MG63 (cell line): ENCODE measurements at regions not wholly inside any gene's neighbourhood (a gene's known extent, or its start where the extent isn't known, plus 50 kb on each side); places are given as distances from the start of the nearest gene placed in this dataset.

ENCODE experiments used
- DNase-seq: peaks from one replicate; pipeline ENCODE4 v3.0.0-alpha.2; 2020
- H3K27me3 ChIP-seq: fragments of 250-450 bp; sonication (Bioruptor Pico); 2 replicates; pipeline ENCODE4 v1.5.1; 2020; ENCODE audit warnings: mild to moderate bottlenecking, moderate library complexity
- H3K36me3 ChIP-seq: fragments of 250-450 bp; sonication (Bioruptor Pico); 2 replicates; pipeline ENCODE4 v1.5.1; 2020; ENCODE audit warnings: mild to moderate bottlenecking, moderate library complexity
- H3K4me3 ChIP-seq: fragments of 250-450 bp; sonication (Bioruptor Pico); 2 replicates; pipeline ENCODE4 v1.5.1; 2020; ENCODE audit warnings: mild to moderate bottlenecking, moderate library complexity
- H3K9me3 ChIP-seq: fragments of 250-450 bp; sonication (Bioruptor Pico); 2 replicates; pipeline ENCODE4 v1.5.1; 2020; ENCODE audit warnings: mild to moderate bottlenecking, moderate library complexity

DNA sequence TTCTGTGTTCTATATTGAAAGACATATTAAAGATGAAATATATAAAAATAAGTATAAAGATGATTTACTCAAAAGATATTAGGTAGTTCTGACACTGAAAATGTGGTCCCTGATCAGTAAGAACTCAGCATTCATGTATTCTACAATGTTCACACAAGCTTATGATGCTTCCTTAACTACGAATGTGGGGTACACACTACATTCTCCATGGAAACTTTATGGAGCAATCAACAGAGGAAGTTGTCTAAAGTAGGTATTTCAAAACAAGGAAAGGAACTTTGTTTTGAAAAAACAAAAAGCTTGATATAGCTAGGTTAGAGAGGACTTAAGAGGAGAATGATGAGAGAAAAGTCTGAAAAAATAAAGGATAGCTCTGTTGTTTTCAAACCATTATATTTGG lies 119.7 kb upstream of the RGS18 start:
- no peak overlapping the region for H3K4me3 ChIP-seq
- no peaks in the 10 kb centered on the region for H3K36me3 ChIP-seq
- H3K9me3 ChIP-seq = 0 out of 2 replicates have a peak, but pooled peaks cover 2% of the 10 kb centered on the region
- H3K27me3 ChIP-seq = no peaks in the 10 kb centered on the region
- DNase-seq = no peak

DNA sequence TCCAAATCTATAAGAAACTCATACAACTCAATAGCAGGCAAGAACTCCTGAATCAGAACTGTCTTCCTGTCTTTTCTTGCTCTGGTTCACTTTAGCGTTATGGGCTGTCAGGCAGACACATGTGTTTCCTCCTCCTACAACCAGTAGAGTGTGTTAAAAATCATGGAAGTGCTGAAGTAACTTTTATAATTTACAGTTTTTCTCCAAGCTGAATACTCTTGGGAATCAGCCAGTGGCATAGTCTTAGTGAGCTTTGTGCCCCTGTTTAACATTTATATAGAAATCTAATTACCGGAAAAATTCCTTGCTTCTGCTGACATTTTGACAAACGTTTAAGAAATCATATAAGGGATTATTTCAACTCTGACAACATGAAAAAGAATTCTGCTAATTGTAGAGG lies 113.1 kb upstream of the RGS18 start:
- Histone ChIP-seq H3K36me3 (no peaks in the 10 kb centered on the region), H3K9me3 (no peaks in the 10 kb centered on the region), H3K4me3 (no peak overlapping the region), H3K27me3 (no peaks in the 10 kb centered on the region)
- no peak for DNase-seq

- H3K9me3 ChIP-seq = no peaks in the 10 kb centered on the region
- no peaks in the 10 kb centered on the region for H3K36me3 ChIP-seq
- no peak for DNase-seq
- no peaks in the 10 kb centered on the region for H3K27me3 ChIP-seq
- no peak overlapping the region for H3K4me3 ChIP-seq
These were observed 104.7 kb upstream of the RGS18 start for GRCh38 chr1:192053531-192053971.

GRCh38 chr1:192057766-192058165 lies 100.5 kb upstream of the RGS18 start:
- Histone ChIP-seq H3K27me3 (no peaks in the 10 kb centered on the region), H3K4me3 (no peak overlapping the region), H3K9me3 (no peaks in the 10 kb centered on the region), H3K36me3 (no peaks in the 10 kb centered on the region)
- no peak for DNase-seq

DNA sequence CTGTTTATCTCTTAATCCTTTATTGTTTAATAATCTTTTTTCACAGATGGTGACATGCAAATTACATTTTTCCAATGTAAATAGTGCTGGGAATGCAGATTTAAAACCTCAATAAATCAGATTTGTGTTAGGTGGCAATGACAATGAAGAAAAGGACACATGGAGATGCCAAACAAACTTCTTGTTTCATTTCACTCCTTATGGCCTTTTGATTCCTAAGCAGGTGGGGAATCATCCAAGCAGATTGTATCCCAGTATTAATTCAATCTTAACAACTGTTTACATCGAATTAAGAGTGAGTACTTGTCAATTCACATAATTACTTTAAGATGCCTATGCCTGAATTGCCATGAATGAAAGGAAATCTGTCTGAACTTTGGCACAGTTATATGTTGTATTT lies 98.9 kb upstream of the RGS18 start:
- Histone ChIP-seq H3K27me3 (no peaks in the 10 kb centered on the region), H3K36me3 (no peaks in the 10 kb centered on the region), H3K4me3 (no peak overlapping the region), H3K9me3 (no peaks in the 10 kb centered on the region)
- DNase-seq = no peak

- no peaks in the 10 kb centered on the region for H3K9me3 ChIP-seq
- no peaks in the 10 kb centered on the region for H3K36me3 ChIP-seq
- H3K4me3 ChIP-seq = no peak overlapping the region
- no peaks in the 10 kb centered on the region for H3K27me3 ChIP-seq
- no peak for DNase-seq
These were observed 96.7 kb upstream of the RGS18 start for GRCh38 chr1:192061556-192061955.

GRCh38 chr1:192065087-192065486 lies 93.2 kb upstream of the RGS18 start:
- Histone ChIP-seq H3K27me3 (no peaks in the 10 kb centered on the region), H3K36me3 (no peaks in the 10 kb centered on the region)

GRCh38 chr1:192066202-192066601 lies 92.1 kb upstream of the RGS18 start:
- no peaks in the 10 kb centered on the region for H3K9me3 ChIP-seq
- peak; percentile 39 for DNase-seq
- H3K36me3 ChIP-seq = no peaks in the 10 kb centered on the region
- H3K27me3 ChIP-seq = no peaks in the 10 kb centered on the region
- no peak overlapping the region for H3K4me3 ChIP-seq

More at GRCh38 chr1:192065087-192065486, 93.2 kb upstream of the RGS18 start:
- Histone ChIP-seq H3K4me3 (no peak overlapping the region), H3K9me3 (no peaks in the 10 kb centered on the region)
- DNase-seq = no peak

GRCh38 chr1:192067360-192067759 lies 90.9 kb upstream of the RGS18 start:
- H3K36me3 ChIP-seq = no peaks in the 10 kb centered on the region
- H3K4me3 ChIP-seq = no peak overlapping the region
- no peaks in the 10 kb centered on the region for H3K9me3 ChIP-seq
- DNase-seq = no peak
- no peaks in the 10 kb centered on the region for H3K27me3 ChIP-seq

GRCh38 chr1:192070213-192070612 lies 88.0 kb upstream of the RGS18 start:
- no peaks in the 10 kb centered on the region for H3K27me3 ChIP-seq
- no peak overlapping the region for H3K4me3 ChIP-seq
- DNase-seq = no peak
- H3K36me3 ChIP-seq = no peaks in the 10 kb centered on the region
- no peaks in the 10 kb centered on the region for H3K9me3 ChIP-seq

GRCh38 chr1:192080684-192081083 lies 77.6 kb upstream of the RGS18 start:
- no peak for DNase-seq
- Histone ChIP-seq H3K4me3 (no peak overlapping the region), H3K9me3 (no peaks in the 10 kb centered on the region), H3K36me3 (no peaks in the 10 kb centered on the region), H3K27me3 (no peaks in the 10 kb centered on the region)

DNA sequence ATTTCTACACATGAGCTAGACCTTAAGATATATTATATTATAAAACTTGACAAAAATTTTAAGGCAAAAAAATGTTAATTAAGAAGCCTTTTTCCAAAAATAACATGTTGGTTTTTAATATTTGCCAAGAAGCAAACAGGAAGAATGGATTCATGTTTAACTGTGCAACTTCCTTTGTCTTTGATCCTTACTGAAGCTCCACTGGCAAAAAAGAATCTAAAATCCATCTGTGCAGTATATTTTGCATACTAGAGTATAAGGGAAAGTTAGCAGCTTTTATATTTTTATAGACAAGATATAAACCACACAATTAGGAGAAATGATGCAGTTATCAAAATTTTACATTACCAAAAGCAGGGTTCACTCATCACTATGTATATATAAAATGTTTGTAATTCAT lies 76.9 kb upstream of the RGS18 start:
- no peaks in the 10 kb centered on the region for H3K36me3 ChIP-seq
- H3K27me3 ChIP-seq = no peaks in the 10 kb centered on the region
- no peaks in the 10 kb centered on the region for H3K9me3 ChIP-seq
- no peak for DNase-seq
- no peak overlapping the region for H3K4me3 ChIP-seq

- Histone ChIP-seq H3K27me3 (no peaks in the 10 kb centered on the region), H3K4me3 (no peak overlapping the region), H3K9me3 (no peaks in the 10 kb centered on the region), H3K36me3 (no peaks in the 10 kb centered on the region)
- DNase-seq = no peak
These were observed 71.6 kb upstream of the RGS18 start for GRCh38 chr1:192086644-192087043.

GRCh38 chr1:192087334-192087733 lies 70.9 kb upstream of the RGS18 start:
- H3K4me3 ChIP-seq = no peak overlapping the region
- DNase-seq = no peak
- no peaks in the 10 kb centered on the region for H3K9me3 ChIP-seq
- H3K27me3 ChIP-seq = no peaks in the 10 kb centered on the region
- H3K36me3 ChIP-seq = no peaks in the 10 kb centered on the region

GRCh38 chr1:192088496-192088895 lies 69.8 kb upstream of the RGS18 start:
- DNase-seq = no peak
- H3K36me3 ChIP-seq = no peaks in the 10 kb centered on the region
- H3K4me3 ChIP-seq = no peak overlapping the region
- H3K9me3 ChIP-seq = no peaks in the 10 kb centered on the region
- no peaks in the 10 kb centered on the region for H3K27me3 ChIP-seq

DNA sequence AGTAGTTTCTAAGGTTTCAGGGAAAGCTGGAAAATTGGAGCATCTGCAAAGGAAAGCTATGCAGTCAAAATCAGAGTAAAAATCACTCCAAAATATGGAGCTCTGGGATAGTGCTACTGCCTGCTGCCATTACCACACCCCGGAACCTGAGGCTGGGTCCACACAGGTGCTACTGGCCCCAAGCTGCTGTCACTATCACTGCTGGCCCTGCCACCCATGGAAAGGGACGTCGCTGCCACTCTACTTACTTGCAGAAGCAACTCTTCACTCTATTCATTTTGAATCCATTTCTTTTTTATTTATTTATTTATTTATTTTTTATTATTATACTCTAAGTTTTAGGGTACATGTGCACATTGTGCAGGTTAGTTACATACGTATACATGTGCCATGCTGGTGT lies 60.3 kb upstream of the RGS18 start:
- no peak for DNase-seq
- Histone ChIP-seq H3K27me3 (no peaks in the 10 kb centered on the region), H3K4me3 (no peak overlapping the region), H3K36me3 (no peaks in the 10 kb centered on the region), H3K9me3 (no peaks in the 10 kb centered on the region)

GRCh38 chr1:192099328-192099727 lies 58.9 kb upstream of the RGS18 start:
- Histone ChIP-seq H3K27me3 (no peaks in the 10 kb centered on the region), H3K4me3 (no peak overlapping the region), H3K36me3 (no peaks in the 10 kb centered on the region), H3K9me3 (no peaks in the 10 kb centered on the region)
- DNase-seq = no peak

DNA sequence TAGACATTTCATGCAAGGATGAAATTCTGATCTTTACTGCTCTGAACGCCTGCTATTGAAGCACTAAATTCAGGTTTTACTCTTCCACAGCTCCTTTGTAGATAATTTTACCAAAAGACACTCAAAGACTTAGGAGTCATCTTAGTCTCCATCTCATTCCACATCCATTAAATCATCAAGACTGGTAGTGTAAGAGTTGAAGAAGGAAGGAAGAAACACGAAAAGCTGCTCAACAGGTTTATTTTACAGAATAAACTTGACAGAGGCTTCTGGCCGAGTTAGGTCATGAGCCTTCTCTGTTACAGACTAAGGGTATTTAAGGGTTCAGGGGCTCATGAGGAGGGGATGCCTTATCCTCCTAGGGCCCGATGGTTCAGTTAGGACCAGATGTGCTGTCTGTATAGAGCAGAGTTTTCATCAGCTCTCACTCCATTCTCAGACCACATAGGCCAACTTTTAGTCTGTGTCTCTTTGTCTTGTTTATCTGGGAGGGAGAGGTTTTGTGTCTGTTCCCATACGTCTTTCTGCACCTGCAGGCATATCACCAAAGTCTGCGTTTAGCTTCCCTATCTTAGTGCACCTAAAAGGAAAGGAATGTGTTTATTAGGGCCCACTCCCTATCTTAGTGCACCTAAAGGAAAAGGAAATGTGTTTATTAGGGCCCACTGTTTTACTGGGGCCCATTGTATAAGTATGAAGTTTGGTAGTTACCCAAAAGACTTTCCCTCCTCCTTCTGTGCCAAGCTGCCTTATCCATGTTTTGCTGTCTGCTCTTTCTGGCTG lies 57.4 kb upstream of the RGS18 start:
- no peak for DNase-seq
- no peak overlapping the region for H3K4me3 ChIP-seq
- H3K9me3 ChIP-seq = no peaks in the 10 kb centered on the region
- no peaks in the 10 kb centered on the region for H3K36me3 ChIP-seq
- H3K27me3 ChIP-seq = no peaks in the 10 kb centered on the region
